OCI-LY1 (cell line): ENCODE measurements at regions not wholly inside any gene's neighbourhood (a gene's known extent, or its start where the extent isn't known, plus 50 kb on each side); places are given as distances from the start of the nearest gene placed in this dataset.

ENCODE experiments used
- H2AFZ ChIP-seq: fragments of 200-600 bp; sonication (generic), shearing (Covaris generic); 2 replicates; pipeline ENCODE4 v1.6.0; 2014; ENCODE audit warnings: antibody characterized with exemption, mild to moderate bottlenecking, low read length
- H3F3A ChIP-seq: fragments of 200-600 bp; sonication (generic), shearing (Covaris generic); 2 replicates; pipeline ENCODE4 v1.6.0; 2014; ENCODE audit warnings: mild to moderate bottlenecking, antibody characterized with exemption, low read length, moderate library complexity; ENCODE audit not compliant: insufficient read depth
- H3K27ac ChIP-seq: fragments of 200-600 bp; sonication (generic); 2 replicates; pipeline ENCODE4 v1.5.1; 2014; ENCODE audit warnings: low read length, mixed run types, mild to moderate bottlenecking, low read depth; ENCODE audit not compliant: poor library complexity, severe bottlenecking
- H3K27me3 ChIP-seq: fragments of 200-600 bp; sonication (generic); 2 replicates; pipeline ENCODE4 v1.6.0; 2014; ENCODE audit warnings: antibody characterized with exemption, mild to moderate bottlenecking, low read length, moderate library complexity; ENCODE audit not compliant: insufficient read depth
- H3K36me3 ChIP-seq: fragments of 200-600 bp; sonication (generic); 2 replicates; pipeline ENCODE4 v1.6.1; 2014; ENCODE audit warnings: mild to moderate bottlenecking, antibody characterized with exemption, low read length, moderate library complexity, mixed read lengths; ENCODE audit not compliant: insufficient read depth
- H3K4me1 ChIP-seq: fragments of 200-600 bp; sonication (generic); 2 replicates; pipeline ENCODE4 v1.5.1; 2014; ENCODE audit warnings: mild to moderate bottlenecking, low read length, moderate library complexity; ENCODE audit not compliant: insufficient read depth, severe bottlenecking
- H3K4me2 ChIP-seq: fragments of 200-600 bp; sonication (generic), shearing (Covaris generic); 2 replicates; pipeline ENCODE4 v1.6.1; 2014; ENCODE audit warnings: low read length
- H3K4me3 ChIP-seq: fragments of 200-600 bp; sonication (generic); 2 replicates; pipeline ENCODE4 v1.5.1; 2014; ENCODE audit warnings: low read length, low read depth, mild to moderate bottlenecking, mixed read lengths; ENCODE audit not compliant: poor library complexity, severe bottlenecking
- H3K79me2 ChIP-seq: fragments of 200-600 bp; shearing (Covaris generic); 2 replicates; pipeline ENCODE4 v1.6.1; 2016; ENCODE audit warnings: mixed run types, low read length, mixed read lengths; ENCODE audit not compliant: insufficient read depth
- H3K9ac ChIP-seq: fragments of 200-600 bp; sonication (generic), shearing (Covaris generic); 2 replicates; pipeline ENCODE4 v1.6.1; 2014; ENCODE audit warnings: mild to moderate bottlenecking, low read length, mixed read lengths
- H3K9me2 ChIP-seq: fragments of 200-600 bp; sonication (generic), shearing (Covaris generic); 2 replicates; pipeline ENCODE4 v1.6.1; 2014; ENCODE audit warnings: low read depth, mild to moderate bottlenecking, low read length, mixed read lengths
- H3K9me3 ChIP-seq: fragments of 200-600 bp; shearing (Covaris generic); 2 replicates; pipeline ENCODE4 v1.6.1; 2014; ENCODE audit warnings: low read length, mixed read lengths
- H4K20me1 ChIP-seq: fragments of 200-600 bp; sonication (generic), shearing (Covaris generic); 2 replicates; pipeline ENCODE4 v1.6.0; 2016; ENCODE audit warnings: mild to moderate bottlenecking, low read length; ENCODE audit not compliant: insufficient read depth
- CTCF ChIP-seq: fragments of 200-600 bp; sonication (generic), shearing (Covaris generic); IDR thresholded peaks from 2 replicates; pipeline ENCODE4 v1.5.1; 2017; ENCODE audit warnings: mild to moderate bottlenecking, antibody characterized with exemption, low read length, moderate library complexity, mixed read lengths
- EZH2 ChIP-seq: fragments of 200-600 bp; sonication (generic), shearing (Covaris generic); IDR thresholded peaks from 2 replicates; pipeline ENCODE4 v1.8.0; 2017; ENCODE audit warnings: borderline replicate concordance, mixed run types, mild to moderate bottlenecking, antibody characterized with exemption, low read length, moderate library complexity, mixed read lengths

- no peak overlapping the region for H3K4me3 ChIP-seq
- no peak overlapping the region for H3K27ac ChIP-seq
- H4K20me1 ChIP-seq = no peaks in the 10 kb centered on the region
- H3K79me2 ChIP-seq = no peaks in the 10 kb centered on the region
- TF ChIP-seq EZH2 = no peak
- TF ChIP-seq CTCF = no peak
- no peak overlapping the region for H2AFZ ChIP-seq
- no peaks in the 10 kb centered on the region for H3F3A ChIP-seq
- H3K27me3 ChIP-seq = peaks cover 5% of the 10 kb centered on the region; the same call in 1 of the 2 replicates
- H3K9me3 ChIP-seq = no peaks in the 10 kb centered on the region
- H3K4me1 ChIP-seq = no peaks in the 10 kb centered on the region
- H3K9me2 ChIP-seq = no peaks in the 10 kb centered on the region
- H3K36me3 ChIP-seq = no peaks in the 10 kb centered on the region
- no peak overlapping the region for H3K4me2 ChIP-seq
- H3K9ac ChIP-seq = no peak overlapping the region
Measured at GRCh38 chr9:135265931-135266330, 178.5 kb downstream of the OLFM1 start.

- Histone ChIP-seq H3K9me3 (no peaks in the 10 kb centered on the region), H2AFZ (no peak overlapping the region), H3K4me1 (no peaks in the 10 kb centered on the region), H3K27me3 (peaks cover 5% of the 10 kb centered on the region; the same call in 1 of the 2 replicates), H4K20me1 (no peaks in the 10 kb centered on the region), H3K27ac (no peak overlapping the region), H3K9ac (no peak overlapping the region), H3F3A (no peaks in the 10 kb centered on the region), H3K36me3 (no peaks in the 10 kb centered on the region), H3K79me2 (no peaks in the 10 kb centered on the region), H3K9me2 (no peaks in the 10 kb centered on the region), H3K4me3 (no peak overlapping the region), H3K4me2 (no peak overlapping the region)
- TF ChIP-seq CTCF (no peak), EZH2 (no peak)
Measured at GRCh38 chr9:135267191-135267809, 179.8 kb downstream of the OLFM1 start.

GRCh38 chr9:135268031-135268430, 180.6 kb downstream of the OLFM1 start:
- Histone ChIP-seq H3K4me2 (no peak overlapping the region), H3K9ac (no peak overlapping the region)

More at GRCh38 chr9:135268031-135268430, 180.6 kb downstream of the OLFM1 start:
- H3K79me2 ChIP-seq = no peaks in the 10 kb centered on the region
- H3K9me3 ChIP-seq = no peaks in the 10 kb centered on the region
- H3K27ac ChIP-seq = no peak overlapping the region
- H3K36me3 ChIP-seq = no peaks in the 10 kb centered on the region
- H3K4me1 ChIP-seq = no peaks in the 10 kb centered on the region
- no peak for TF ChIP-seq EZH2
- TF ChIP-seq CTCF = no peak
- H3K4me3 ChIP-seq = no peak overlapping the region
- H3K27me3 ChIP-seq = peaks cover 5% of the 10 kb centered on the region; the same call in 1 of the 2 replicates
- H2AFZ ChIP-seq = no peak overlapping the region
- no peaks in the 10 kb centered on the region for H4K20me1 ChIP-seq
- H3K9me2 ChIP-seq = no peaks in the 10 kb centered on the region
- no peaks in the 10 kb centered on the region for H3F3A ChIP-seq
